ENCODE measurements at regions not wholly inside any gene's neighbourhood (a gene's known extent, or its start where the extent isn't known, plus 50 kb on each side); places are given as distances from the start of the nearest gene placed in this dataset.

DNA sequence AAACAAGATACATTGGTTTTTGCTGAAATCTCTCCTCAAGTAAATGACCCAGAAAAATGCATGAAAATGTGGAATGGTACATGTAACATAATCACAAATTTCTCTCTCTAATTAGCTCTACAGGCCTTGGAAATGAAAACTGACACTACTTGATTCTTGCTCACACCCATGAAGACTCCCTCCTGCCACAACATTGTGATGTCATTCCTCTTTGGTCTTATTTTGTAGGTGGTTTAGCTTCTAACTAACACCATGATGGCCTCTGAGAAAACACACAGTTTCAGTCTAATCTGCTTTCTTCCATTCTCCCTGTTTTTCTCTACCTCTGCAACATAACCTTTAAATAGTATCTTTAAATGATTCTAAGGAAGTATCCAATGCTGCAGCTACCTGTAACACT lies 78.6 kb upstream of the FAM174A start:
- Histone ChIP-seq H2BK15ac (ENCODE audit: low read length) (no peak overlapping the region), H3K4me3 (ENCODE audit: low read length in 2 of 2) (no peak overlapping the region), H2BK5ac (ENCODE audit: low read length) (no peak overlapping the region), H4K91ac (ENCODE audit: low read depth, low read length, poor library complexity) (no peak overlapping the region), H3K27me3 (ENCODE audit: control insufficient read depth in 3 of 3, insufficient read depth in 3 of 3, low read depth in 1 of 3, low read length in 3 of 3) (no peaks in the 10 kb centered on the region), H2BK120ac (ENCODE audit: low read depth, low read length) (no peak overlapping the region), H3K14ac (ENCODE audit: low read length) (no peak overlapping the region), H3K9me3 (replicated peaks in 1 of 2; ENCODE audit: control insufficient read depth in 2 of 2, insufficient read depth in 1 of 2, low read depth in 1 of 2, low read length in 2 of 2) (no peaks in the 10 kb centered on the region), H3K4me1 (ENCODE audit: control insufficient read depth in 2 of 2, insufficient read depth in 1 of 2, low read depth in 1 of 2, low read length in 2 of 2) (no peaks in the 10 kb centered on the region), H3K79me1 (ENCODE audit: low read depth, low read length) (no peaks in the 10 kb centered on the region), H2AK5ac (ENCODE audit: low read depth, low read length) (no peak overlapping the region), H3K23ac (ENCODE audit: low read depth, low read length, poor library complexity) (no peak overlapping the region), H2AFZ (ENCODE audit: low read length) (no peak overlapping the region), H3K36me3 (replicated peaks in 1 of 2; ENCODE audit: control insufficient read depth in 2 of 2, insufficient read depth in 2 of 2, low read length in 2 of 2) (no peaks in the 10 kb centered on the region), H3K18ac (ENCODE audit: low read length) (no peak overlapping the region), H3K4ac (ENCODE audit: low read length) (no peak overlapping the region), H3K9ac (ENCODE audit: low read depth, low read length, poor library complexity) (no peak overlapping the region), H3K4me2 (ENCODE audit: insufficient read depth, low read length, poor library complexity, severe bottlenecking) (no peak overlapping the region), H3K27ac (replicated peaks; ENCODE audit: low read length) (no peak overlapping the region), H4K8ac (ENCODE audit: low read depth, low read length) (no peak overlapping the region), H2BK12ac (ENCODE audit: low read length) (no peak overlapping the region)
- DNase-seq (ENCODE audit: low spot score) = no peak

GRCh38 chr5:100452126-100452525 lies 83.0 kb upstream of the FAM174A start:
- no peak for DNase-seq (ENCODE audit: low spot score)
- no peak overlapping the region for H2BK5ac ChIP-seq (ENCODE audit: low read length)
- no peak overlapping the region for H3K4me3 ChIP-seq (ENCODE audit: low read length in 2 of 2)
- H3K9ac ChIP-seq (ENCODE audit: low read depth, low read length, poor library complexity) = no peak overlapping the region
- no peak overlapping the region for H3K23ac ChIP-seq (ENCODE audit: low read depth, low read length, poor library complexity)
- H3K27me3 ChIP-seq (ENCODE audit: control insufficient read depth in 3 of 3, insufficient read depth in 3 of 3, low read depth in 1 of 3, low read length in 3 of 3) = no peaks in the 10 kb centered on the region
- H3K4ac ChIP-seq (ENCODE audit: low read length) = no peak overlapping the region
- no peak overlapping the region for H3K18ac ChIP-seq (ENCODE audit: low read length)
- no peak overlapping the region for H4K8ac ChIP-seq (ENCODE audit: low read depth, low read length)
- no peak overlapping the region for H4K91ac ChIP-seq (ENCODE audit: low read depth, low read length, poor library complexity)
- H2BK120ac ChIP-seq (ENCODE audit: low read depth, low read length) = no peak overlapping the region
- H2BK15ac ChIP-seq (ENCODE audit: low read length) = no peak overlapping the region
- H3K4me2 ChIP-seq (ENCODE audit: insufficient read depth, low read length, poor library complexity, severe bottlenecking) = no peak overlapping the region
- H3K36me3 ChIP-seq (replicated peaks in 1 of 2; ENCODE audit: control insufficient read depth in 2 of 2, insufficient read depth in 2 of 2, low read length in 2 of 2) = no peaks in the 10 kb centered on the region
- no peaks in the 10 kb centered on the region for H3K4me1 ChIP-seq (ENCODE audit: control insufficient read depth in 2 of 2, insufficient read depth in 1 of 2, low read depth in 1 of 2, low read length in 2 of 2)
- H3K79me1 ChIP-seq (ENCODE audit: low read depth, low read length) = no peaks in the 10 kb centered on the region
- H3K9me3 ChIP-seq (replicated peaks in 1 of 2; ENCODE audit: control insufficient read depth in 2 of 2, insufficient read depth in 1 of 2, low read depth in 1 of 2, low read length in 2 of 2) = peaks cover 0 to 4% of the 10 kb centered on the region in 2 donors
- H3K14ac ChIP-seq (ENCODE audit: low read length) = no peak overlapping the region
- H2AK5ac ChIP-seq (ENCODE audit: low read depth, low read length) = no peak overlapping the region
- no peak overlapping the region for H2AFZ ChIP-seq (ENCODE audit: low read length)
- H2BK12ac ChIP-seq (ENCODE audit: low read length) = no peak overlapping the region
- no peak overlapping the region for H3K27ac ChIP-seq (replicated peaks; ENCODE audit: low read length)

DNA sequence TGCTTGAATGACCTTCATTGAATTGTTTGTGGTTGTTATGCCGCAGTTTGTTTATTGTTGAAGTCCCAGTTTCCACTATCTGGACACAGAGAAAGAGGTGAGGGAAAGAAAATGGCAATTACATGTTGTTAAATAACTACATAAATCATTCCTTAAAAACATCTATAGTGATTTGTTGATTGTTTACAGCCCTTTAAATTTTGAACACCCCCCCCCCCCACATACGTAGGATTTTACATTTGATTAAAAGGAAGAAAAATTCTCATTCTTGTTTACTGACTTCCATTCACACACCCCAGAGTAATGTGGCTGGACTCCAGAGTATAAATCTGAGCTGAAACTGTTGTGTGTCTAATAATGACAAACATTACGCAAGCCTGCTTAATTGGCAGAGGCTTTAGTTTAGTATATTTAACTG lies 87.1 kb upstream of the FAM174A start:
- Histone ChIP-seq H3K4me2 (ENCODE audit: insufficient read depth, low read length, poor library complexity, severe bottlenecking) (no peak overlapping the region), H2AFZ (ENCODE audit: low read length) (no peak overlapping the region), H3K27me3 (ENCODE audit: control insufficient read depth in 3 of 3, insufficient read depth in 3 of 3, low read depth in 1 of 3, low read length in 3 of 3) (no peaks in the 10 kb centered on the region), H2BK5ac (ENCODE audit: low read length) (no peak overlapping the region), H3K14ac (ENCODE audit: low read length) (no peak overlapping the region), H3K4me3 (ENCODE audit: low read length in 2 of 2) (no peak overlapping the region), H3K79me1 (ENCODE audit: low read depth, low read length) (no peaks in the 10 kb centered on the region), H3K18ac (ENCODE audit: low read length) (no peak overlapping the region), H3K9ac (ENCODE audit: low read depth, low read length, poor library complexity) (no peak overlapping the region), H2AK5ac (ENCODE audit: low read depth, low read length) (no peak overlapping the region), H2BK120ac (ENCODE audit: low read depth, low read length) (no peak overlapping the region), H3K36me3 (replicated peaks in 1 of 2; ENCODE audit: control insufficient read depth in 2 of 2, insufficient read depth in 2 of 2, low read length in 2 of 2) (no peaks in the 10 kb centered on the region), H3K9me3 (replicated peaks in 1 of 2; ENCODE audit: control insufficient read depth in 2 of 2, insufficient read depth in 1 of 2, low read depth in 1 of 2, low read length in 2 of 2) (peaks cover 0 to 4% of the 10 kb centered on the region in 2 donors), H4K91ac (ENCODE audit: low read depth, low read length, poor library complexity) (no peak overlapping the region), H3K27ac (replicated peaks; ENCODE audit: low read length) (no peak overlapping the region), H2BK12ac (ENCODE audit: low read length) (no peak overlapping the region), H4K8ac (ENCODE audit: low read depth, low read length) (no peak overlapping the region), H3K4me1 (ENCODE audit: control insufficient read depth in 2 of 2, insufficient read depth in 1 of 2, low read depth in 1 of 2, low read length in 2 of 2) (no peaks in the 10 kb centered on the region), H3K4ac (ENCODE audit: low read length) (no peak overlapping the region), H2BK15ac (ENCODE audit: low read length) (no peak overlapping the region), H3K23ac (ENCODE audit: low read depth, low read length, poor library complexity) (no peak overlapping the region)
- WGBS, 2 donors (ENCODE audit: extremely low coverage in 2 of 2, insufficient read length in 2 of 2, insufficient replicate concordance in 1 of 2) = no CpG with 5 or more reads among the region's 3 CpGs
- DNase-seq (ENCODE audit: low spot score) = no peak

- Histone ChIP-seq H4K8ac (ENCODE audit: low read depth, low read length) (no peak overlapping the region), H3K79me1 (ENCODE audit: low read depth, low read length) (no peaks in the 10 kb centered on the region), H3K4me1 (ENCODE audit: control insufficient read depth in 2 of 2, insufficient read depth in 1 of 2, low read depth in 1 of 2, low read length in 2 of 2) (no peaks in the 10 kb centered on the region), H2BK120ac (ENCODE audit: low read depth, low read length) (no peak overlapping the region), H3K23ac (ENCODE audit: low read depth, low read length, poor library complexity) (no peak overlapping the region), H3K14ac (ENCODE audit: low read length) (no peak overlapping the region), H3K18ac (ENCODE audit: low read length) (no peak overlapping the region), H2BK15ac (ENCODE audit: low read length) (no peak overlapping the region), H3K9ac (ENCODE audit: low read depth, low read length, poor library complexity) (no peak overlapping the region), H2AK5ac (ENCODE audit: low read depth, low read length) (no peak overlapping the region), H2BK5ac (ENCODE audit: low read length) (no peak overlapping the region), H3K9me3 (replicated peaks in 1 of 2; ENCODE audit: control insufficient read depth in 2 of 2, insufficient read depth in 1 of 2, low read depth in 1 of 2, low read length in 2 of 2) (peaks cover 0 to 4% of the 10 kb centered on the region in 2 donors), H3K36me3 (replicated peaks in 1 of 2; ENCODE audit: control insufficient read depth in 2 of 2, insufficient read depth in 2 of 2, low read length in 2 of 2) (no peaks in the 10 kb centered on the region), H3K4ac (ENCODE audit: low read length) (no peak overlapping the region), H3K27ac (replicated peaks; ENCODE audit: low read length) (no peak overlapping the region), H3K4me2 (ENCODE audit: insufficient read depth, low read length, poor library complexity, severe bottlenecking) (no peak overlapping the region), H3K4me3 (ENCODE audit: low read length in 2 of 2) (no peak overlapping the region), H4K91ac (ENCODE audit: low read depth, low read length, poor library complexity) (no peak overlapping the region), H3K27me3 (ENCODE audit: control insufficient read depth in 3 of 3, insufficient read depth in 3 of 3, low read depth in 1 of 3, low read length in 3 of 3) (no peaks in the 10 kb centered on the region), H2BK12ac (ENCODE audit: low read length) (no peak overlapping the region), H2AFZ (ENCODE audit: low read length) (no peak overlapping the region)
- no CpG with 5 or more reads among the region's 2 CpGs for WGBS, 2 donors (ENCODE audit: extremely low coverage in 2 of 2, insufficient read length in 2 of 2, insufficient replicate concordance in 1 of 2)
- DNase-seq (ENCODE audit: low spot score) = no peak
These were observed 88.2 kb upstream of the FAM174A start for GRCh38 chr5:100446879-100447430.
